GM21723 (cell line): ENCODE measurements at regions not wholly inside any gene's neighbourhood (a gene's known extent, or its start where the extent isn't known, plus 50 kb on each side); places are given as distances from the start of the nearest gene placed in this dataset.
"Not testable (repeated sequence)": the region's sequence is repeated elsewhere in the genome, so short reads cannot be mapped to it uniquely, and the experiment has no call there.

Source experiments
- ATAC-seq: cut with Tn5 transposase; IDR thresholded peaks from one replicate; pipeline ENCODE4 v1.9.1; 2021; ENCODE audit warnings: mild to moderate bottlenecking, moderate library complexity; ENCODE audit not compliant: unreplicated experiment

GRCh38 chr12:31215518-31216232 is 110.3 kb downstream of the SINHCAF start:
- ATAC-seq, result no peak

GRCh38 chr12:31216479-31216878 is 109.5 kb downstream of the SINHCAF start:
- no peak for ATAC-seq

- no peak for ATAC-seq
Observed at GRCh38 chr12:31217356-31218130, 108.4 kb downstream of the SINHCAF start.

- no peak for ATAC-seq
Observed at GRCh38 chr12:31218203-31219025, 107.5 kb downstream of the SINHCAF start.

- ATAC-seq, result no peak
Observed at GRCh38 chr12:31219521-31219920, 106.4 kb downstream of the SINHCAF start.

GRCh38 chr12:31220061-31220460 is 105.9 kb downstream of the SINHCAF start:
- no peak for ATAC-seq

- no peak for ATAC-seq
Observed at GRCh38 chr12:31220633-31221550, 105.1 kb downstream of the SINHCAF start.

- ATAC-seq, result no peak
Observed at GRCh38 chr12:31221551-31221945, 104.4 kb downstream of the SINHCAF start.

GRCh38 chr12:31222620-31223222 is 103.2 kb downstream of the SINHCAF start:
- no peak for ATAC-seq

- ATAC-seq, result not testable (repeated sequence)
Observed at GRCh38 chr12:31223640-31224039, 102.3 kb downstream of the SINHCAF start.

GRCh38 chr12:31224768-31225448 is 101.0 kb downstream of the SINHCAF start:
- ATAC-seq, result no peak

- ATAC-seq, result no peak
Observed at GRCh38 chr12:31225656-31226535, 100.1 kb downstream of the SINHCAF start.

GRCh38 chr12:31226639-31227038 is 99.3 kb downstream of the SINHCAF start:
- ATAC-seq, result no peak

- ATAC-seq, result no peak
Observed at GRCh38 chr12:31227401-31227981, 98.5 kb downstream of the SINHCAF start.

- ATAC-seq, result no peak
Observed at GRCh38 chr12:31228811-31229792, 96.8 kb downstream of the SINHCAF start.

GRCh38 chr12:31230004-31230403 is 95.9 kb downstream of the SINHCAF start:
- no peak for ATAC-seq
